CD4-positive, CD25-positive, alpha-beta regulatory T cell (primary cell): ENCODE measurements at regions not wholly inside any gene's neighbourhood (a gene's known extent, or its start where the extent isn't known, plus 50 kb on each side); places are given as distances from the start of the nearest gene placed in this dataset.

Source experiments
- ATAC-seq, 2 donors: fragments of 150-1000 bp; cut with Tn5 transposase; one replicate each; pipeline ENCODE4 v1.10.0; 2021; ENCODE audit warnings: low read depth in 2 of 2, moderate number of reproducible peaks in 2 of 2, moderate library complexity in 1 of 2
- DNase-seq, 3 donors: peaks; one replicate each; pipeline versions ENCODE4 v3.0.0 to v3.0.0-alpha.2; 2012 to 2022; ENCODE audit warnings: mixed read lengths in 1 of 3
- H3K27ac ChIP-seq: one replicate; pipeline ENCODE4 v1.7.0; 2013; ENCODE audit warnings: mild to moderate bottlenecking, low read length; ENCODE audit not compliant: insufficient read depth, poor library complexity, severe bottlenecking
- H3K27me3 ChIP-seq: one replicate; pipeline ENCODE4 v1.7.0; 2013; ENCODE audit warnings: low read length; ENCODE audit not compliant: control insufficient read depth, insufficient read depth
- H3K36me3 ChIP-seq: one replicate; pipeline ENCODE4 v1.7.0; 2013; ENCODE audit warnings: mild to moderate bottlenecking, low read length, moderate library complexity; ENCODE audit not compliant: control insufficient read depth, insufficient read depth
- H3K4me1 ChIP-seq: 2 replicates; pipeline ENCODE4 v1.7.0; 2013; ENCODE audit warnings: mild to moderate bottlenecking, low read length; ENCODE audit not compliant: insufficient read depth, control insufficient read depth, poor library complexity, severe bottlenecking
- H3K4me3 ChIP-seq: one replicate; pipeline ENCODE4 v1.7.0; 2013; ENCODE audit warnings: low read depth, mild to moderate bottlenecking, low read length, moderate library complexity
- H3K9me3 ChIP-seq, 2 experiments: 1 replicate in 1 of 2; 2 replicates in 1 of 2; pipeline ENCODE4 v1.7.0; 2013; ENCODE audit warnings: low read length in 2 of 2, mild to moderate bottlenecking in 1 of 2, moderate library complexity in 1 of 2; ENCODE audit not compliant: control insufficient read depth in 2 of 2
- H3K27ac Mint-ChIP-seq, 3 donors: one replicate each; pipeline ENCODE4 v1.8.0; 2020 to 2022; ENCODE audit warnings: mild to moderate bottlenecking in 3 of 3, mixed read lengths in 3 of 3, moderate library complexity in 2 of 3
- H3K27me3 Mint-ChIP-seq: one replicate; pipeline ENCODE4 v1.8.0; 2022; ENCODE audit warnings: mild to moderate bottlenecking, mixed read lengths
- H3K36me3 Mint-ChIP-seq: one replicate; pipeline ENCODE4 v1.8.0; 2020; ENCODE audit warnings: mixed read lengths
- H3K4me1 Mint-ChIP-seq, 4 donors: one replicate each; pipeline ENCODE4 v1.8.0; 2020 to 2022; ENCODE audit warnings: mixed read lengths in 4 of 4, mild to moderate bottlenecking in 1 of 4
- H3K4me3 Mint-ChIP-seq, 4 donors: one replicate each; pipeline ENCODE4 v1.8.0; 2020 to 2022; ENCODE audit warnings: mild to moderate bottlenecking in 4 of 4, mixed read lengths in 4 of 4, moderate library complexity in 3 of 4
- H3K9me3 Mint-ChIP-seq, 7 donors: one replicate each; pipeline ENCODE4 v1.8.0; 2020 to 2022; ENCODE audit warnings: mixed read lengths in 7 of 7, mild to moderate bottlenecking in 3 of 7, moderate library complexity in 2 of 7

GRCh38 chr3:145981056-145981455, 179.9 kb downstream of the PLOD2 start:
- H3K4me3 ChIP-seq: no peak overlapping the region
- H3K27ac ChIP-seq: no peak overlapping the region
- H3K4me1 ChIP-seq: no peaks in the 10 kb centered on the region
- no peak for DNase-seq
- H3K27me3 ChIP-seq: no peaks in the 10 kb centered on the region
- H3K4me3 Mint-ChIP-seq: no peak overlapping the region
- no peaks in the 10 kb centered on the region for H3K4me1 Mint-ChIP-seq
- no peak for ATAC-seq
- peaks cover 5 to 40% (median 10%) of the 10 kb centered on the region in 7 donors for H3K9me3 Mint-ChIP-seq
- no peak overlapping the region for H3K27ac Mint-ChIP-seq
- H3K27me3 Mint-ChIP-seq: peaks cover 4% of the 10 kb centered on the region
- no peaks in the 10 kb centered on the region for H3K36me3 ChIP-seq
- no peaks in the 10 kb centered on the region for H3K9me3 ChIP-seq
- no peaks in the 10 kb centered on the region for H3K36me3 Mint-ChIP-seq

GRCh38 chr3:145983101-145983500, 177.9 kb downstream of the PLOD2 start:
- no peaks in the 10 kb centered on the region for H3K36me3 Mint-ChIP-seq
- no peak overlapping the region for H3K27ac ChIP-seq
- DNase-seq: no peak
- peaks cover 4% of the 10 kb centered on the region for H3K27me3 Mint-ChIP-seq
- no peaks in the 10 kb centered on the region for H3K36me3 ChIP-seq
- H3K4me3 Mint-ChIP-seq: no peak overlapping the region
- H3K9me3 Mint-ChIP-seq: peaks cover 2 to 44% (median 10%) of the 10 kb centered on the region in 7 donors
- H3K4me3 ChIP-seq: no peak overlapping the region
- ATAC-seq: no peak
- H3K27me3 ChIP-seq: no peaks in the 10 kb centered on the region
- H3K9me3 ChIP-seq: no peaks in the 10 kb centered on the region
- H3K4me1 ChIP-seq: no peaks in the 10 kb centered on the region
- no peaks in the 10 kb centered on the region for H3K4me1 Mint-ChIP-seq
- H3K27ac Mint-ChIP-seq: no peak overlapping the region
